GM13977 (cell line): ENCODE measurements at regions not wholly inside any gene's neighbourhood (a gene's known extent, or its start where the extent isn't known, plus 50 kb on each side); places are given as distances from the start of the nearest gene placed in this dataset.

Source experiments
- DNase-seq: peaks from one replicate; pipeline ENCODE4 v3.0.0; 2012; ENCODE audit warnings: low spot score
- in situ Hi-C: fragments of 300-500 bp; cut with MboI; formaldehyde crosslinking; loops from one replicate; pipeline ENCODE4 v1.12.0; 2022; ENCODE audit warnings: low sequenced_read_pairs, low pct_unique_long_range_greater_than_20kb, mixed read lengths, inconsistent platforms; ENCODE audit not compliant: unreplicated experiment
- TF ChIP-seq, protein P1 (sequence below): IDR thresholded peaks from 2 replicates; pipeline ENCODE4 v1.5.1; 2012; ENCODE audit warnings: mild to moderate bottlenecking, control low read depth; ENCODE audit not compliant: insufficient read depth; ENCODE audit errors: extremely low read depth, missing control alignments

DNA sequence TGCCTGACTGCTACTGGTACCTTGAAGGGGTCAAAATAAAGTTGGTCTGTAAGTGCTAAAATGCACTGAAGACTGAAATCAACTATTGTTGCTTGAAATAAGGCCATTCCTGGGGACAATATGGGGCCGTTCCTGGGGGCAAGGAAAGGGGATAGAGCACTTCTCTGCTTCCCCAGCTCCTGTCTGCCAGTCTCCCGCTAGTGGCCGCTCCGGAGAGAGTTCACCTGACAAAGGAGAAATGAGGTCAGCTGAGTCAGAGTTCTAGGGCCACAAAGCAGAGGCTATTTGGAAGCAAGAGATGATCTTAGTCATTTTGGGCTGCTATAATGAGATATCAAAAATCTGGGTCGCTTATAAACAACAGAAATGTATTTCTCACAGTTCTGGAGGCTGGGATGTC lies 345.9 kb downstream of the TSN start:
- in situ Hi-C loops = no loop called here
- TF ChIP-seq, protein P1, sequence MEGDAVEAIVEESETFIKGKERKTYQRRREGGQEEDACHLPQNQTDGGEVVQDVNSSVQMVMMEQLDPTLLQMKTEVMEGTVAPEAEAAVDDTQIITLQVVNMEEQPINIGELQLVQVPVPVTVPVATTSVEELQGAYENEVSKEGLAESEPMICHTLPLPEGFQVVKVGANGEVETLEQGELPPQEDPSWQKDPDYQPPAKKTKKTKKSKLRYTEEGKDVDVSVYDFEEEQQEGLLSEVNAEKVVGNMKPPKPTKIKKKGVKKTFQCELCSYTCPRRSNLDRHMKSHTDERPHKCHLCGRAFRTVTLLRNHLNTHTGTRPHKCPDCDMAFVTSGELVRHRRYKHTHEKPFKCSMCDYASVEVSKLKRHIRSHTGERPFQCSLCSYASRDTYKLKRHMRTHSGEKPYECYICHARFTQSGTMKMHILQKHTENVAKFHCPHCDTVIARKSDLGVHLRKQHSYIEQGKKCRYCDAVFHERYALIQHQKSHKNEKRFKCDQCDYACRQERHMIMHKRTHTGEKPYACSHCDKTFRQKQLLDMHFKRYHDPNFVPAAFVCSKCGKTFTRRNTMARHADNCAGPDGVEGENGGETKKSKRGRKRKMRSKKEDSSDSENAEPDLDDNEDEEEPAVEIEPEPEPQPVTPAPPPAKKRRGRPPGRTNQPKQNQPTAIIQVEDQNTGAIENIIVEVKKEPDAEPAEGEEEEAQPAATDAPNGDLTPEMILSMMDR = no peak
- DNase-seq = no peak

DNA sequence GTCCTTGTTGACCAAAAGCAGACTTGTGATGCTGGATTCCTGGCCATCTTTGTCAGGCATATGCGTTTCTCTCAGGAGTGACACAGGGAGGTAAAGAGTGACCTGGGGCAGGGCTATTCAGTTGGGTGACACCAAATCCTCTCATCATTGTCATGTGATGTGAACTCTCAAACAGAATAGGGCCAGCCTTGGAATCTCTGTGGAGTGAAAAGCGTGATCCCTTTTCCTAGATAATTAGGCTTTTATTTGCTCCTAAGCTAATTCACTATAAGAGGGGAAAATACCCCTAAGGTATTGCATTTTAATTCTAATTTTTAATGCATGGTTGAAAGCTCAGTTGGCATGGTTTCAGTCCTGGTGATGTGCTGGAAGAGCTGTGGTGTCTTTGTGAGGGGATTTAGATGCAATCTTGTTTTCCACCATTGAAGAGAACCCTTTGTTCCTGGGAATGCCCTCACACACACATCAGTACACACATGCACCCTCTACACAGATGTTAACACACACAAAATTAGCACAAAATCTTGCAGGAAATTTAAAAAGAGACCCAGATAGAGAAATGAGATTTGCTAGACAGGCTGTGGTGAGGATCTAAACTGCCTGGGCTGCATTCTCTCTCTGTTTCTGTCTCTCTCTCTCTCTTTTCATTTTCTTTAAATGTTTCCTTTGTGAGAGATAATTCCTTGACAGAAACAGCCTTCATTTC lies 349.9 kb downstream of the TSN start:
- in situ Hi-C loops = no loop called here
- DNase-seq = no peak
- TF ChIP-seq, protein P1 = no peak

DNA sequence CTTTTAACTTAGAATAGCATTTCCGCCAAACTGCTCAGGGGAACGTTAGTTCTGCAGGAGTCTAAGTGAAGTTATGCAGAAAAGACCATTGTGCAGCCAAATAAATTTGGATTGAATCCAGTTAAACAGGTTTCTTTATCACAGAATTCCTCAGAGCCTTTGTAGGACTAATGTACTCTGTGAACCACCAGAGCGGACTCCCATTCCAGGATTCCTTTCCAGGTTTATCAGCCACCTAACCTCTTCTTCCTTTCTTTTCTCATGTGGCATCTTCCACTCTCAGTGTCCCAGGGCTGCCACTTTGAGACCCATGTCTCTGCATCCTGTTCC lies 350.4 kb downstream of the TSN start:
- no peak for DNase-seq
- in situ Hi-C loops = no loop called here
- TF ChIP-seq, protein P1 = no peak

DNA sequence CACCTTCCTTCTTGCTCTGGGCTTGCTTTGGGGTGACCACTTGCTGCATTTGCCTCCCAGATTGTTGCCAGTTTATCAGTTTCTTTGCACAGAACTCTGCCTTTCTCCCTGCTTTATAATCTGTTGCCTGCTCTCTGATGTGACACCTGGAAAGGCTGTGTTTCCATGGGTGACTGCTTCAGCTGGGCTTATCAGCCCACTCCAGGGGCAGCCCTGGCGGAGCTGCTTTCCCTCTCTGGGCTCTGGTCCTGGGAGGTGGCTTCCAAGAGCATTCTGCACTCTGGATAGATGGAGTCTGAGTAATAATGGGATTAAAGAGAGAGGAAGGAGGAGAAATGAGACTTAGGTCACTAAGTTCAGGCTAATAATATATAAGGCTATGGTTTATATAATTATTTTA lies 352.7 kb downstream of the TSN start:
- no peak for DNase-seq

DNA sequence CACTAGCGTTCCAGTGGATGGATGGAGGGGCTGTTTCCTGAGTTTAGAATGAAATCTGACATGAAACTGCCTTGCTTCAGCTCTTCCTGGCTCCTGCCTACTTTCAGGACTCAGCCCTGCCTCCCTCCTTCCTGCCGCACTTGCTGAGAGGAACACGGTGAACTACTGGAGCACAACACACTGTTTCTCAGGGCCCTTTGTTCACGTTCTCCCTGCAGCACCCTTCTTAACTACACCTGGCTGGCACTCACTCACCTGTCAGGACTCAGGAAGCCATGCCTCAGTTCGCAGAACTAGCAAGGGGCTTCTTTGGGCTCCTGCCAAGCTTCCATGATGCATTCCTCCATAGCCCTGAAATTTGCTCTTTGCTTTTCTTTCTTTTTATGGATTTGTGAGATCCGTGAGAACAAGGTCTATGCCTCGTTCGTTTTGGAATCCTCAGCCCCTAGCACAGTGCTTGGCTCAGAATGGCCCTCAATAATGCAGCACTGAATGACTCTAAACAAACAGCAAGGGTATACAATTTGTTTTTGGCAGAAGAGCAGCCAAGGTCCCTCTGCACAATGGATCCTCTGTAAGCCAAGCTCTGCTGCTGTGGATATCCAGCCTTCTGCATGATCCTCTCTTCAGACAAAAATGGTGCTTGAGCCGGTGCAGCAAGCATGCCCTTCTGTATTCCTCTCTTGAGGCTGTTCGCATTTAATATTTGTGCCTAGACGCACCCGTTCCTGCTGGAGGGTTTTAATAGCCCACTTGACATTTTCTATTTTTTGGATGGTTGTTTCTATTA lies 357.0 kb downstream of the TSN start:
- in situ Hi-C loops = no loop called here
- no peak for DNase-seq
- TF ChIP-seq, protein P1 = no peak

More for the DNA sequence above, 352.7 kb downstream of the TSN start:
- in situ Hi-C loops = no loop called here
- TF ChIP-seq, protein P1 = no peak

DNA sequence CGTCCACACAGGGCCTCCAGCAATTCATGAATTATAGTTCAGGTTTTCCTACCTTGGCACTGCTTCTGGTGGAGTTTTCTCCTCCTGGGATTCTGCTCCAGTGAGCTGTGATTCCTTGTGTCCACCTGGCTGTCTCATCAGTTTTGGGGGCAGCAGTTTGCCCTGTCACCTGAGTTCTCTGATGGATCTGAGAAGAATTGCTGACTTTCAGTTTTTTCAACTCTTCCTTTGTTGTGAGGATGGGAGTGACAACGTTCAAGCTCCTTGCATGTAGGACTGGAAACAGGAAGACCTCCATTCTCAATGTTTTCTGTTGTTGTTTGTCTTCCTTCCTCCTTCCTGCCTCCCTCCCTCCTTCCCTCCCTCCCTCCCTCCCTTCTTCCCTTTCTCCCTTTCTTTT lies 359.0 kb downstream of the TSN start:
- in situ Hi-C loops = no loop called here
- no peak for DNase-seq
- TF ChIP-seq, protein P1 = no peak
